ENCODE measurements at regions not wholly inside any gene's neighbourhood (a gene's known extent, or its start where the extent isn't known, plus 50 kb on each side); places are given as distances from the start of the nearest gene placed in this dataset.

DNA sequence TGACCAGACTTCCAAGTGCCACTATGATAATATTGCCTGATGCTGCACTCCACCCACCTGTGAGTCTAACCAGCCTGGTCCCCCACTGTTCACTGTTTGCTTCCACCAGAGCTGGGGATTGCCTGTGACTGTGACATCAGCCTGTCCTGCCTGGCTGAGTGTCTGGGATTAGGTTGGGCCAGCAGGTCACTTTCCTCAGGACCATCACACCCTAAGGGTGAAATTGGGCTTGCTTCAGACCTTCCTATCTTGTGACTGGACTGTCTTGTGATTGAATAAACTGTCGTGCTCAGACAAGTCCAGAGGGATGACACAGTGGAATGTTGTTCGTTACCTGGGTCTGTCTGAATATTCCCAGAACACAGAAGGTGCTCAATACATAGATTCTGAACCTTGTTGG lies 87.4 kb upstream of the HK2 start:
- no peak overlapping the region for H3K4me3 Mint-ChIP-seq
- H3K27me3 Mint-ChIP-seq: peaks cover 2% of the 10 kb centered on the region
- no peaks in the 10 kb centered on the region for H3K4me1 Mint-ChIP-seq (ENCODE audit: low read depth)
- no peaks in the 10 kb centered on the region for H3K9me3 Mint-ChIP-seq
- no peak for ATAC-seq
- no peak overlapping the region for H3K27ac Mint-ChIP-seq
- H3K36me3 Mint-ChIP-seq (ENCODE audit: low read depth): no peaks in the 10 kb centered on the region
- TF ChIP-seq, protein P1, sequence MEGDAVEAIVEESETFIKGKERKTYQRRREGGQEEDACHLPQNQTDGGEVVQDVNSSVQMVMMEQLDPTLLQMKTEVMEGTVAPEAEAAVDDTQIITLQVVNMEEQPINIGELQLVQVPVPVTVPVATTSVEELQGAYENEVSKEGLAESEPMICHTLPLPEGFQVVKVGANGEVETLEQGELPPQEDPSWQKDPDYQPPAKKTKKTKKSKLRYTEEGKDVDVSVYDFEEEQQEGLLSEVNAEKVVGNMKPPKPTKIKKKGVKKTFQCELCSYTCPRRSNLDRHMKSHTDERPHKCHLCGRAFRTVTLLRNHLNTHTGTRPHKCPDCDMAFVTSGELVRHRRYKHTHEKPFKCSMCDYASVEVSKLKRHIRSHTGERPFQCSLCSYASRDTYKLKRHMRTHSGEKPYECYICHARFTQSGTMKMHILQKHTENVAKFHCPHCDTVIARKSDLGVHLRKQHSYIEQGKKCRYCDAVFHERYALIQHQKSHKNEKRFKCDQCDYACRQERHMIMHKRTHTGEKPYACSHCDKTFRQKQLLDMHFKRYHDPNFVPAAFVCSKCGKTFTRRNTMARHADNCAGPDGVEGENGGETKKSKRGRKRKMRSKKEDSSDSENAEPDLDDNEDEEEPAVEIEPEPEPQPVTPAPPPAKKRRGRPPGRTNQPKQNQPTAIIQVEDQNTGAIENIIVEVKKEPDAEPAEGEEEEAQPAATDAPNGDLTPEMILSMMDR (IDR thresholded peaks at IDR 0.05): no peak
- ChIA-PET POLR2A (no interaction called here), CTCF (no interaction called here)
- intact Hi-C loops (cut with micrococcal nuclease): no loop called here
- no peak for DNase-seq

DNA sequence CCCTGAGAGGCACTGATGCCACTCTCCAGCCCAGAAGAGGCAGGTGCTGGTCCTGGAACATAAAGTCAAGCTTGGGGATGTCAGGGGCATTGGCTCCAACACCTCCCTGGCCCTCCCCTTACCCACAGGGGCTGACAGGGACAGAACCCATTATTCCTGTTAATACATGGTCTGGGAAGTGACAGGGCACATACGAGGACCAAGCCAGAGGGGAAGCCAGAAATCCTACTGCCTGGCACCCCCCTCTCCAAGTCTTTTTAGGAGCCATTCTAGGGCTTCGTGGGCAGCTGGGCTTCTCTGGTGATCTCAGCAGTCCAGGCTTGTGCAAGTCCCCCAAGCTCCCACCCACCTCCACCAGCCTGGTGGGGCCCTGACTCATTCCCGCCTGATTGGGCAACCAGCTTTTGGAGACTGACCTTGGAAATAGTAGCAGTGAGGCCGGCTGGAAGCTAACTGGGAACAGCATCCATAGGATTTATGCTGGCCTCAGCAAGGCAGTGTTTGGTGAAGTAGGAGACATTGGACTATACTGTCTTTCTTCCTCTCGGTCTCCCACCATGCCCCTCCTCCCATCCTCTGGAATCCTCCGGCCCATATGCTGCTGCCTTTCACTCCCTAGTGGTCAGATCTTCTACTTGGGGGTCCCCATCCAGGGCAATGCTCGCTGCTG lies 86.4 kb upstream of the HK2 start:
- ChIA-PET POLR2A (no interaction called here), CTCF (no interaction called here)
- ATAC-seq (no peak), DNase-seq (no peak)
- no peak overlapping the region for H3K27ac Mint-ChIP-seq
- TF ChIP-seq, protein P1 (IDR thresholded peaks at IDR 0.05): no peak
- no peak overlapping the region for H3K4me3 Mint-ChIP-seq
- no peaks in the 10 kb centered on the region for H3K36me3 Mint-ChIP-seq (ENCODE audit: low read depth)
- H3K9me3 Mint-ChIP-seq: no peaks in the 10 kb centered on the region
- intact Hi-C loops (cut with micrococcal nuclease): no loop called here
- H3K4me1 Mint-ChIP-seq (ENCODE audit: low read depth): no peaks in the 10 kb centered on the region
- peaks cover 2% of the 10 kb centered on the region for H3K27me3 Mint-ChIP-seq

DNA sequence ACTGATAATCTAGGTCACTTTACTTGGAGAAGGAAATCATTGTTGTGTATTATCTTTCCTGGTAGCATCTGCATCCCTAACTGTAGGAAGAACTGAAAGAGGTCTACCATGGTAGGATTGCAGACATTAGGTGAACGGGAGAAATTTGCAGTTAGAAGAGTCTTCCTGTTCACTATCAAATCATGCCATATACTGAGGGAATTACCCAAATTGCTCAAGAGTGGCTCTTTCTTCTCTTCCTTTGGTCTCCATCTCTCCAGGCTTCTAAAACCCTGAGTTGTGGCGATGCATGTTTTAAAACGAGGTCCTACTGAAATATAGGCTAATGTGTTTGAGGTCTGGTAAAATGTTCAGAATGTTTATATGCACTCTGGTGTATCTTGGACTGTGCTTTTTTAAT lies 85.3 kb upstream of the HK2 start:
- ATAC-seq: no peak
- H3K36me3 Mint-ChIP-seq (ENCODE audit: low read depth): no peaks in the 10 kb centered on the region
- ChIA-PET POLR2A (no interaction called here), CTCF (no interaction called here)
- no peaks in the 10 kb centered on the region for H3K9me3 Mint-ChIP-seq
- H3K4me3 Mint-ChIP-seq: no peak overlapping the region
- H3K4me1 Mint-ChIP-seq (ENCODE audit: low read depth): no peaks in the 10 kb centered on the region
- intact Hi-C loops (cut with micrococcal nuclease): no loop called here
- no peak for DNase-seq
- TF ChIP-seq, protein P1 (IDR thresholded peaks at IDR 0.05): no peak
- H3K27me3 Mint-ChIP-seq: peaks cover 2% of the 10 kb centered on the region
- no peak overlapping the region for H3K27ac Mint-ChIP-seq

DNA sequence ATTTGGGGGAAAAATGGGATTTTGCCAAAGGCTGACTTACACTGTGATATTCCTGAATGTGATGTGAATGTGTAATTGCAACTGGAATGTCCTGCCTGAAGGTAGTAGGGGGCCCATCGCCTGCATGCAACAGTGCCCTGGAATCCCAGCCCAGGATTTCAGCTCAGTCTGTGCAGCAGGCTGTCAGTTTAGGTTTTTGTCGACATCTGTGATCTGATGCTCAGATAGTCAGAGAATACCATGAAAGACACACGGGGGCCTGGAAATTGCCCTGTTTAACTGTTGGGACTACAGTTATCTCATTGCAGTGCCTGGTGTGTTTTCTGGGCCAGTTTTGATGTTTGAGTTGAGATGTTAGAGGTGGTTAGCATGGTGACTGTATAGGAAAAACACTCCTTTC lies 84.5 kb upstream of the HK2 start:
- DNase-seq (no peak), ATAC-seq (no peak)
- no peaks in the 10 kb centered on the region for H3K36me3 Mint-ChIP-seq (ENCODE audit: low read depth)
- ChIA-PET POLR2A (no interaction called here), CTCF (no interaction called here)
- intact Hi-C loops (cut with micrococcal nuclease): no loop called here
- no peaks in the 10 kb centered on the region for H3K4me1 Mint-ChIP-seq (ENCODE audit: low read depth)
- H3K4me3 Mint-ChIP-seq: no peak overlapping the region
- H3K9me3 Mint-ChIP-seq: no peaks in the 10 kb centered on the region
- H3K27ac Mint-ChIP-seq: no peak overlapping the region
- H3K27me3 Mint-ChIP-seq: peaks cover 2% of the 10 kb centered on the region
- TF ChIP-seq, protein P1 (IDR thresholded peaks at IDR 0.05): no peak

DNA sequence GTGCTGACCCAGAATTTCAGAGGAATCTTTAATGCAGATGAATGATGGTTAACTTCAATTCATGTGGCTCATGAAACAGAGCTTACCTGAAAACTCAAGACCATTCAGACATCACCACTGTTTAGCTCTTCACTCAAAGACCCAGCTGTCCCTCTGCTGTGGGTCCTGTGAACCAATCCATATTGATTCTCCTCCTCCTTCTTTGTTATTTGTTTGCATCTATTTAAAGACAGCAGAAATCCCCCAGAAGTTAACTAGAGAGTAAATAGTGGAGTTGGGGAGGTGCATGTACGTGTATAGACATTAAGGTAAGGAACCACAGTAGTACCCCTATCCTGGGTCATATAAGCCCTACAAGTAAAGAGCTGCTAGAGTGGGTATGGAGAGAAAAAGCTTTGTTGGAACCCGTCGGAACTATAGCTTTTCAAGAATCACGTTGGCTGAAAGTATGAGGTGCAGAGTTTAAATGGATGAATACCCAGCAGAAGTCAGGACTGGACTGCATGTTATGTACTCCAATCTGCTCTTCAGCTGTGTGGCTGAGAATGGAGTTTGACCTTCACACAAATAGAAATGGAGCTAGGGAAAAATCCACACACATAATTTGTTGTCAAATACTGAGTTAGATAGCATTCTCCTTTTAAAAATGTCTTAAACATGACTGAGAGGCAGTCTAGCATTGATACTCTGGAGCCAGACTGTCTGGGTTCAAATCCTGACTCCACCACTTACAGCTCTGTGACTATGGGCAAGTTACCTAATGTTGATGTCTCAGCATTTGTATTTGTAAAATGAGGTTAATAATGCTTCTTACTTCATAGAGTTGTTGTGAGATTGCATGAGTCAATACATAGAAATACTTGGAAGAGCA lies 81.7 kb upstream of the HK2 start:
- ChIA-PET POLR2A (interaction anchor here (1.0 kb wide), 1 partner anchor 18 kb away, joined by 4 read pairs; no protein-coding TSS in a partner anchor), CTCF (interaction anchor here (0.8 kb wide), 1 partner anchor 37 kb away, joined by 4 read pairs; no protein-coding TSS in a partner anchor)
- no peaks in the 10 kb centered on the region for H3K4me1 Mint-ChIP-seq (ENCODE audit: low read depth)
- no peak for ATAC-seq
- DNase-seq: no peak
- no peak overlapping the region for H3K4me3 Mint-ChIP-seq
- H3K27me3 Mint-ChIP-seq: peaks cover 2% of the 10 kb centered on the region
- TF ChIP-seq, protein P1 (IDR thresholded peaks at IDR 0.05): no peak
- H3K27ac Mint-ChIP-seq: no peak overlapping the region
- intact Hi-C loops (cut with micrococcal nuclease): no loop called here
- peaks cover 7% of the 10 kb centered on the region for H3K9me3 Mint-ChIP-seq
- no peaks in the 10 kb centered on the region for H3K36me3 Mint-ChIP-seq (ENCODE audit: low read depth)

All from activated CD8-positive, alpha-beta T cell treated with anti-CD3 and anti-CD28 coated beads for 36 hours (primary cell).